ENCODE measurements at regions not wholly inside any gene's neighbourhood (a gene's known extent, or its start where the extent isn't known, plus 50 kb on each side); places are given as distances from the start of the nearest gene placed in this dataset.

GRCh38 chr18:61616111-61616610 is 276.6 kb downstream of the RNF152 start:
- no peak for TF ChIP-seq POLR2A (IDR thresholded peaks at IDR 0.05)
- no peak for TF ChIP-seq POLR2AphosphoS5 (IDR thresholded peaks at IDR 0.05)
- no peak for TF ChIP-seq EP300 (IDR thresholded peaks at IDR 0.05)
- no peak for TF ChIP-seq CTCF (IDR thresholded peaks at IDR 0.05)
- Histone ChIP-seq H3K27me3 (no peaks in the 10 kb centered on the region), H3K9me3 (no peaks in the 10 kb centered on the region), H3K27ac (no peak overlapping the region), H3K36me3 (no peaks in the 10 kb centered on the region), H3K4me1 (no peaks in the 10 kb centered on the region), H3K4me3 (no peak overlapping the region)
- DNase-seq (ENCODE audit: low spot score in 2 of 2), result no peak
- 94% methylated on average over 4 of the region's 4 CpGs for WGBS

GRCh38 chr18:61612517-61612916 is 279.3 kb downstream of the CDH20 start:
- TF ChIP-seq EP300 (IDR thresholded peaks at IDR 0.05), result no peak
- no peak for TF ChIP-seq POLR2A (IDR thresholded peaks at IDR 0.05)
- no peak for TF ChIP-seq POLR2AphosphoS5 (IDR thresholded peaks at IDR 0.05)
- no peak for TF ChIP-seq CTCF (IDR thresholded peaks at IDR 0.05)
- Histone ChIP-seq H3K36me3 (no peaks in the 10 kb centered on the region), H3K27ac (no peak overlapping the region), H3K4me1 (no peaks in the 10 kb centered on the region), H3K9me3 (no peaks in the 10 kb centered on the region), H3K27me3 (no peaks in the 10 kb centered on the region), H3K4me3 (no peak overlapping the region)
- DNase-seq (ENCODE audit: low spot score in 2 of 2), result no peak

- Histone ChIP-seq H3K9me3 (no peaks in the 10 kb centered on the region), H3K4me3 (no peak overlapping the region), H3K27ac (no peak overlapping the region), H3K36me3 (no peaks in the 10 kb centered on the region), H3K27me3 (no peaks in the 10 kb centered on the region), H3K4me1 (peaks cover 19% of the 10 kb centered on the region)
- no peak for TF ChIP-seq POLR2A (IDR thresholded peaks at IDR 0.05)
- no peak for TF ChIP-seq EP300 (IDR thresholded peaks at IDR 0.05)
- no peak for TF ChIP-seq CTCF (IDR thresholded peaks at IDR 0.05)
- TF ChIP-seq POLR2AphosphoS5 (IDR thresholded peaks at IDR 0.05), result no peak
- DNase-seq (ENCODE audit: low spot score in 2 of 2), result no peak
Measured at GRCh38 chr18:61609131-61609530, 275.9 kb downstream of the CDH20 start.

GRCh38 chr18:61608316-61608715 is 275.1 kb downstream of the CDH20 start:
- TF ChIP-seq POLR2A (IDR thresholded peaks at IDR 0.05) (no peak), POLR2AphosphoS5 (IDR thresholded peaks at IDR 0.05) (no peak), EP300 (IDR thresholded peaks at IDR 0.05) (no peak), CTCF (IDR thresholded peaks at IDR 0.05) (no peak)
- WGBS, result 74% methylated on average over 1 of the region's 1 CpG

GRCh38 chr18:61607867-61608266 is 274.6 kb downstream of the CDH20 start:
- H3K9me3 ChIP-seq, result no peaks in the 10 kb centered on the region
- no peaks in the 10 kb centered on the region for H3K27me3 ChIP-seq
- no peaks in the 10 kb centered on the region for H3K36me3 ChIP-seq
- WGBS, result 85% methylated on average over 2 of the region's 2 CpGs
- no peak for DNase-seq (ENCODE audit: low spot score in 2 of 2)
- peaks cover 19% of the 10 kb centered on the region for H3K4me1 ChIP-seq
- H3K27ac ChIP-seq, result no peak overlapping the region
- TF ChIP-seq POLR2A (IDR thresholded peaks at IDR 0.05), result no peak
- TF ChIP-seq CTCF (IDR thresholded peaks at IDR 0.05), result no peak
- no peak for TF ChIP-seq POLR2AphosphoS5 (IDR thresholded peaks at IDR 0.05)
- TF ChIP-seq EP300 (IDR thresholded peaks at IDR 0.05), result no peak
- H3K4me3 ChIP-seq, result no peak overlapping the region

More at GRCh38 chr18:61608316-61608715, 275.1 kb downstream of the CDH20 start:
- Histone ChIP-seq H3K9me3 (no peaks in the 10 kb centered on the region), H3K27ac (no peak overlapping the region), H3K4me1 (peaks cover 19% of the 10 kb centered on the region), H3K27me3 (no peaks in the 10 kb centered on the region), H3K36me3 (no peaks in the 10 kb centered on the region), H3K4me3 (no peak overlapping the region)
- DNase-seq (ENCODE audit: low spot score in 2 of 2), result no peak
